HepG2 (cell line): ENCODE measurements at regions not wholly inside any gene's neighbourhood (a gene's known extent, or its start where the extent isn't known, plus 50 kb on each side); places are given as distances from the start of the nearest gene placed in this dataset.

ENCODE experiments used
- CTCF ChIP-seq: sonication (generic); formaldehyde crosslinking; IDR thresholded peaks from 2 replicates; pipeline ENCODE4 v1.5.0; 2020; ENCODE audit warnings: mild to moderate bottlenecking, missing genetic modification reagents, moderate library complexity
- MEF2D ChIP-seq: sonication (generic); formaldehyde crosslinking; IDR thresholded peaks from 2 replicates; pipeline ENCODE4 v1.5.1; 2020; ENCODE audit warnings: mild to moderate bottlenecking, missing genetic modification reagents

DNA sequence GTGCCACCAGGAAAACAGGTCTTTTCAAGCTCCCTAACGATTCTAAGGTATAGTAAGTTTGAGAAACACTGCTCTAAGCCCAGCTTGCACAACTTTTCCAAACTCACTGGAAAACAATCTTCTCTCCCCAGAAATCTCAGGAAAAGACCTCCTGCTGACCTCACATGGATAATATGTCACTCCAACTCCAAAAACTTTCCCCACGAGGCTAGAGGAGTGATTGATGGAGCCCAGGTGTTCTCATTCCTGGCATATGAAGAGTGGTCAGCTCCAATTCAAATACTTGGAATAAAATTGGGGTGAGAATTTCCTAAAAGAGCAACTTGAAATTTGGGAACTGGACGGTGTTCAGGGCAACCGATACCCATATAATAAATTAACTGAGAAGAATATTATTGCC, 299.9 kb downstream of the PPP4R3C start:
- TF ChIP-seq CTCF: no peak
- TF ChIP-seq MEF2D (CRISPR knock-in tag): no peak
